Stimulated activated CD8-positive, alpha-beta memory T cell treated with anti-CD3 and anti-CD28 coated beads, Interleukin-4, amount 100 ng/mL, for 48 hours (primary cell): ENCODE measurements at regions not wholly inside any gene's neighbourhood (a gene's known extent, or its start where the extent isn't known, plus 50 kb on each side); places are given as distances from the start of the nearest gene placed in this dataset.
"Not testable (repeated sequence)": the region's sequence is repeated elsewhere in the genome, so short reads cannot be mapped to it uniquely, and the experiment has no call there.

ENCODE experiments used
- DNase-seq: peaks from one replicate; pipeline ENCODE4 v3.0.0-alpha.2; 2020

- no peak for DNase-seq
These were observed 110.1 kb upstream of the PPP1R26 start for GRCh38 chr9:135369412-135369990.

- no peak for DNase-seq
These were observed 108.9 kb upstream of the PPP1R26 start for GRCh38 chr9:135370411-135371375.

GRCh38 chr9:135371535-135371934 lies 108.0 kb upstream of the PPP1R26 start:
- DNase-seq = no peak

GRCh38 chr9:135372036-135372435 lies 107.5 kb upstream of the PPP1R26 start:
- DNase-seq = no peak

GRCh38 chr9:135372501-135373008 lies 107.0 kb upstream of the PPP1R26 start:
- DNase-seq = no peak

- DNase-seq = no peak
These were observed 106.4 kb upstream of the PPP1R26 start for GRCh38 chr9:135373151-135373685.

GRCh38 chr9:135373820-135374219 lies 105.8 kb upstream of the PPP1R26 start:
- DNase-seq = no peak

- no peak for DNase-seq
These were observed 105.0 kb upstream of the PPP1R26 start for GRCh38 chr9:135374591-135374990.

GRCh38 chr9:135375001-135375400 lies 104.6 kb upstream of the PPP1R26 start:
- DNase-seq = no peak

GRCh38 chr9:135376511-135377265 lies 102.9 kb upstream of the PPP1R26 start:
- DNase-seq = no peak

GRCh38 chr9:135377431-135377830 lies 102.2 kb upstream of the PPP1R26 start:
- no peak for DNase-seq

- no peak for DNase-seq
These were observed 100.8 kb upstream of the PPP1R26 start for GRCh38 chr9:135378751-135379150.

GRCh38 chr9:135379540-135380267 lies 99.9 kb upstream of the PPP1R26 start:
- DNase-seq = no peak

GRCh38 chr9:135380311-135380960 lies 99.1 kb upstream of the PPP1R26 start:
- no peak for DNase-seq

- DNase-seq = no peak
These were observed 97.7 kb upstream of the PPP1R26 start for GRCh38 chr9:135381762-135382310.

GRCh38 chr9:135384226-135384625 lies 95.4 kb upstream of the PPP1R26 start:
- DNase-seq = no peak

GRCh38 chr9:135384815-135385405 lies 94.7 kb upstream of the PPP1R26 start:
- DNase-seq = not testable (repeated sequence)

- no peak for DNase-seq
These were observed 93.8 kb upstream of the PPP1R26 start for GRCh38 chr9:135385793-135386192.

GRCh38 chr9:135387976-135388375 lies 91.6 kb upstream of the PPP1R26 start:
- DNase-seq = no peak

GRCh38 chr9:135388530-135388929 lies 91.1 kb upstream of the PPP1R26 start:
- DNase-seq = no peak

- DNase-seq = no peak
These were observed 87.8 kb upstream of the PPP1R26 start for GRCh38 chr9:135391759-135392158.
